ENCODE measurements at regions not wholly inside any gene's neighbourhood (a gene's known extent, or its start where the extent isn't known, plus 50 kb on each side); places are given as distances from the start of the nearest gene placed in this dataset.

DNA sequence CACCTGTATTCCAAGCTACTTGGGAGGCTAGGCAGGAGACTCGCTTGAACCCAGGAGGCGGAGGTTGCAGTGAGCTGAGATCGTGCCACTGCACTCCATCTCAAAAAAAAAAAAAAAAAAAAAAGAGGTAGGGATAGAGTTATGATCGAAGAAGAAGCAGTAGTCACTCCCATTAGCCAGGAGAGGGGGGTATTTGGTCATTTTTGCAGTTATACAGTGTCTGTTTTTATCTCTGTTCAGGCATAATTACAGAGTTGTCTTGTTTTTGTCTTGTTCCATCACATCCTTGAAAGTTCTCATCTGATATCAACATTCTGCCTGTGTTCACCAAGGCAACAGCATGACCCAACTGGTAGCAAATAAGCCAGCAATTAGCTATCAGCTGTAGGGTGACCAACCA lies 98.5 kb upstream of the TMPO start:
- DNase-seq = peak; percentile 74

DNA sequence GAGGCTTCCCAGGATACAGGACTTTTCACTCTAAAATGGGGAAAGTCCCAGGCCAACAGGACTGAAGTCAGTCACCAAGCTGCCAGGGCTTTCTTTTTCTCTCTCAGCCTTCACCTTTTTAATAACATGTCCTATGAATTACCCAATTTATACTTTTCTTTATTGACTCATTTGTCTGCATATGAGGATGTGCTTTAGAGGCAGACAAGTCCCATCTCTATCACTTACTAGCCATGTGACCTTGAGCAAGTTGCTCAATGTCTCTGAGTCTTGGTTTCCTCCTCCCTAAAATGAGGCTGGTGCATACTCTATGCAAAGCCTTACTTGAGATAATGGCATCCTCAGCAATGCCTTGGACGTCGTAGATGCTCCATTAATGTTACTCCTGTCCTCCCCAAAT lies 98.1 kb upstream of the TMPO start:
- DNase-seq = no peak

DNA sequence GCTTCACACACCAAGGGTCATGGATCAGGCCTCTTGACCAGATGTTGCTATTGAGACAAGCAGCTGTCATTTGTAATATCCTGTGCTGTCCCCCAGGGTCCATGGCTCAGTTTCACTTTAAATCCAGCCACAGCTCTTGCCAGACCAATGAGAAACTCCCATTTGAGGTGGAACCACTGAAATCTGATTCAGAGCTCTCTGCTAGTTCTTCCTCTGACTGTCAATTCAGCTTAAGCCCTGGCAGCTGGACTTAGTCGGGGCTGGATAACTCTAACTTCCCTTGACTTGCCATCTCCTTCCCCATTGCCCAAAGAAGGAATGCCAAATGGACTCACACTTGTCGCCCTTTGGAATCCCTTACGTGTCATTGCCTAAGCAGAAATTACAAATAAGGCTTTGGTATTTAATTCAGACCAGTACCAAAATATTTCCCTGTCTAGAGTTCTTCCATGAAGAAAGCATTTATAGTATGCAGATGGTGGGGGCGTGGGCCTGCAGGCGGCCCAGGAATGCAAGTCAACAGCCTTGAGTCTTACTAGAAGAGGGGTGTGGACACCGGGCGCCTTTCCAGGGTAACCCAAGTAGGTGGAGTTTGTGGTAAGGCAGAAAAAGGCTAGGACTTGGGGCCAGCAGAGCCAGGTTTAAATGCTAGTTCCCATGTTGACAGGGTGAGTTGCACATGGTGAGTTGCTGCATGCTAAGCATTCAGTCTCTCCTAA lies 96.9 kb upstream of the TMPO start:
- DNase-seq = peak; percentile 99

DNA sequence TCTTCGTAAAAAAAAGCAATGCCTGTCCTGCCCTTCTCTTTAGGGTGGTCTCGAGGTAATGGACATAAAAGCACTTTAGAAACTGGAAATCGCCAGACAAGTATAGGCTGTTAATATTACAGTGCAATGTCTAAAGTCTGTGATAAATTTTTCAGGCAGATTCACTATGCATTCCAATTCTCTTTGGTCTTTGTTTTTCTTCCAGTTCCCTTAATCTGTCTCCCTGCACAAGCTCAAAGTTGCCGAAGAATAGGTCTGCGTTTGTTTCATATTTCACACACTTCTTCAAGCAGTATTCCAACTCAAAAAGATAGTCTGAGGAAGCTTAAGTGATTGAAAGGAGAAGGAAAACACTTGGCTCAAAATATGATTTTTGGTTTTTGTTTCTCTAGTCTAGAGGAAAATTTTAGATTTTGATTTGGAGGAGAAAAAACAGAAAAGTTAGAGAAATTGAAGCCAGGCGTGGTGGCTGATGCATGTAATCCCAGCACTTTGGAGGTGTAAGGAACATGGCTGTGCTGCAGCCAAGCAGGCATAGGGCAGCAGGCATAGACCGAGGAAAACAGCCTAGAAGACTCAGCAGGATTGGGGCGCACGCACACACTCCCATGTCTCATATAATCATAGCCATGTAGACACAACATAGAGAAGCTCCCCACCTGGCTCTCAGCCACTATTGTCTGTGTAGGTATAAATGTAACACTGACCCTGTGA lies 96.2 kb upstream of the TMPO start:
- peak; percentile 43 for DNase-seq

GRCh38 chr12:98419795-98420404 lies 95.5 kb upstream of the TMPO start:
- no peak for DNase-seq

GRCh38 chr12:98420461-98420860 lies 94.9 kb upstream of the TMPO start:
- no peak for DNase-seq

DNA sequence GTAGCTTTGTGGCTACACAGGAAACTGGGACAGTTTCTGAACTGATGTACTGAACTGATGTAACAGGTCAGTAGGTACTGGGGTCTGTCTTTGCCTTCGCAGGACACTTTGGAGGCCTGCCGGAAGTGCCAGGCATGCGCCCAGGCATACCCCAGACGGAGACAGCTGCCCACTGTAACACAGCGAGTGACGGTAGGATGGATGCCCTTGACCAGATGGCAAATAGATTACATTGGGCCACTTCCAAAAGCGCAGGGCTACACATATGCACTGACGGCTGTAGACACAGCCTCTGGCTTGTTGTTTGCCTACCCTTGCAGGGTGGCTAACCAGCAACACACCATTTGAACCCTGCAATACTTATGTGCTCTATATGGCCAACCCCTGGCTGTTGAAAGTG lies 94.1 kb upstream of the TMPO start:
- DNase-seq = no peak

- no peak for DNase-seq
These were observed 93.0 kb upstream of the TMPO start for GRCh38 chr12:98422359-98422758.

- DNase-seq = no peak
These were observed 92.6 kb upstream of the TMPO start for GRCh38 chr12:98422812-98423211.

- no peak for DNase-seq
These were observed 91.4 kb upstream of the TMPO start for GRCh38 chr12:98423963-98424362.

GRCh38 chr12:98424726-98425401 lies 90.5 kb upstream of the TMPO start:
- peak; percentile 93 for DNase-seq

DNA sequence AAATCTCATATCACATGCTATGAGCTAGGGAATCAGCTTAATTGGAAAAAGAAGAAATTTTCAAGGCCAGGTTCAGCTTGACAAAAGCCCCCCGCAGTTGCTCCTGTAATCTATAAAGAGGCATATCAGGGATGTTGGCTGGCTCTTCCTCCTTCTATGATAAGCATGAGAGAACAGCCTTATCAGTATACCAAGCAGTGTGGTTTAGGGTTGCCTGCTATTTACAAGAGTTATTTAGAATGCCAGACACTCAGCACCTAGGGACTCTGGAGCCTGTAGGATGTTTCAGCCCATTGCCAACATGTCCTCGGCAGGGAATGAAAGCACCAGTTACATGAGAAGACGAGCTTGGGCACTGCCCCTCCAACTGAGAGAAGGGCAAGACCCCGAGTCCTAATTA lies 89.5 kb upstream of the TMPO start:
- DNase-seq = no peak

DNA sequence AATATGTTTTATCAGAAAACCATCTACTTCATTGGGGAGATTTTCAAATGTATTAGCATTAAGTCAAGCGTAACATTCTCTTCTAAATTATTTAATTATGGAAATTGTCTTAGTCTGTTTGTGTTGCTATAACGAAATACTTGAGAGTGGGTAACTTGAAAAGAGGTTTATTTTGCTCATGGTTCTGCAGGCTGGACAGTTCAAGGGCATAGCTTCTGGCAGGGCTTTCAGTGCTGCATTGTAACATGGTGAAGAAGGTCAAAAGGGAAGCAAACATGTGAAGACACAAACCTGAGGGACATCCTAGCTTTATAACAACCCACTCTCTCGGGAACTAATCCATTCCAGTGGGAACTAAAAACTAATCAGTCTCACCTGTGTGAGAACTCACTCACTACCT lies 84.3 kb upstream of the TMPO start:
- DNase-seq = no peak

- DNase-seq = no peak
These were observed 78.2 kb upstream of the TMPO start for GRCh38 chr12:98437166-98437565.

DNA sequence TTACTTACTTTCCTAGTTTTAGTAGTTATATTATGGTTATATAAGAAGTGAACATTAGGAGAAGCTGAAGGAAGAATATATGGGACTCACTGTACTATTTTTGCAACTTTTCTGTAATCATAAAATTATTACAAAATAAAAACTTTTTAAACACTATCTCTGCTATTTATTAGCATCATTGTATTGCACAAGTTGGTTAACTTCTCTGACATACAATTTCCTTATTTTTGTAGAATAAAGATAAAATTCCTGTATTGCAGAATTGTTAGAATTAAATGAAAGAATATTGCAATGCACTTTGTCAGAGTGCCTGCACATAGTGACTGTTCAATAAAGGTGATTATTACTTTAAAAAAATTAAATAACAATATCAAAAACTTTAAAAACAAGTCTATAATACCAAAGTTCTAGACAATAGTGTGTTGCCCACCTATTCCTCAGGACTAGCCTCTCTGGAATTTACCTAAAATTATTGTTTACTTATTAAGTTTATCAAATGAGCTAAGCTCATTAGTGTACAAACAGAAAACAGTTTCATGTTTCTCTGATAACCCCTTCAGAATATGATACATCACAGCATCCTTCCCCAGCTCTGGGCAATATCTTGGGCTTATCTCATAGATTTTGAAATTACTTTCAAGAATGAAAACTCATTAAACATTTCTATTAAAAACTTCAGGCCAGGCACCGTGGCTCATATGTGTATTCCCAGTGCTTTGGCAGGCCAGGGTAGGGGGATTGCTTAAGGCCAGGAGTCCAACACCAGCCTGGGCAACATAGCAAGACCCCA lies 77.4 kb upstream of the TMPO start:
- DNase-seq = no peak

- DNase-seq = no peak
These were observed 76.6 kb upstream of the TMPO start for GRCh38 chr12:98438656-98439230.

GRCh38 chr12:98439471-98439951 lies 75.9 kb upstream of the TMPO start:
- peak; percentile 64 for DNase-seq

- peak; percentile 96 for DNase-seq
These were observed 75.3 kb upstream of the TMPO start for GRCh38 chr12:98439981-98440581.

GRCh38 chr12:98446060-98446459 lies 69.3 kb upstream of the TMPO start:
- DNase-seq = no peak

DNA sequence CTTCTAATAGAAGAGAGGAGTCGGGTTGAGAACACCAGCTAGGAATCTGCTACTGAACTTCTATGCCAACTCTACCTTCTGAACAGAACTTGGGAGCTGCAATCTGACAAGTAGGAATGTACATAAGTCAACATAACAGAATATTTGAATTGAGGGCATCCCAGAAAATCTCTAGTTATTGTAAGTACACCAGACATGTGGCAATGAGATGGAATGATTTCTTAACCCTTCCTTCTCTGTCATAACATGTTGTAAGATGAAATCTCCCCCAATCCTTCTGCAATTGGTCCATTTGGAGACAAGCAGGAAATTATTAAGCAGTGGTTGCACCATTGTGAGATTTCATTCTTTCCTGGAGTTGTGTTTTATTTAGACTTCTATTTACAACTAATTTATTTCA lies 68.7 kb upstream of the TMPO start:
- DNase-seq = peak; percentile 39

DNA sequence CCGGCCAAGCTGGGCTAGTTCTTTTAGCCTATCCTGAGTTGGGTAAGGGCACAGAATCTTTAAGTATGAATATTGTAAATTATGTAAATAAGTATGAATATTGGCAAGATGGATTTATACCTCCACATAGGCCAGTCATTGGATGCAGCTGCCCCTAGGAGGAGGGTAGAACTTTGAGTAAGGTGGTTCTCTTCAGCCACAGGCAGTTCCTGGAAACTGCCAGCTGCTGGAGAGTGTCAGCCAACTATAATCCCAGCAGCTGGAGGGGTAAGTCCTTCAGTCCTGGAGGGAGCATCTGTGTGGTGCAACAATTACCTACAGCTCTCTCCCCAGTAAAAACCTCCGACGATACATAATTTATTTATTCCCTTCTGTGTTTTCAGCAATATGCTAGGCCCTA lies 65.8 kb upstream of the TMPO start:
- no peak for DNase-seq

DNA sequence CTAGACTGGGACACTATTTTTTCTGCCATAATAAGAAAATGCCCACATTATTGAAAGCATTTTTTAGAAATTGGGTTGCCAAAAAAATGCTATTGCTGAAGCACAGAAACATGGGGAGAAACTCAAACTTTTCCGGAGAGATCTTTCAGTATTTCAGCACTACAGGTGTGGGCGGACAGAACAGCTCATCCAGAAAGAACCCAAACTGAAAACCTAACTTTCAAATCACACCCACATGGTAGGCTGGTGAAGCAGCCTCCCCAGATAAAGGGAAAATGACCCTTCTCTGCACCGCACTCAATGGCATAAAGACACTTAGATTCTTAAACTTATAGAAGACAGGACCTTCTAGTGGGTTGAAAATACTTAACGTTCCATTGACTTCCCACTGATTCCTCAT lies 62.3 kb upstream of the TMPO start:
- DNase-seq = no peak
